Stimulated activated memory B cell treated with anti-CD40 and anti-IgM and Interleukin-4, amounts not matched to agents 10 μg/mL and 1 μg/mL and 100 μg/mL, for 72 hours (primary cell): ENCODE measurements at regions not wholly inside any gene's neighbourhood (a gene's known extent, or its start where the extent isn't known, plus 50 kb on each side); places are given as distances from the start of the nearest gene placed in this dataset.

Experiments used
- ATAC-seq: fragments of 150-1000 bp; cut with Tn5 transposase; 2 replicates; pipeline ENCODE4 v1.10.0; 2021
- H3K27ac Mint-ChIP-seq: one replicate; pipeline ENCODE4 v1.8.0; 2022; ENCODE audit warnings: mild to moderate bottlenecking, mixed read lengths
- H3K27me3 Mint-ChIP-seq: one replicate; pipeline ENCODE4 v1.8.0; 2022; ENCODE audit warnings: mixed read lengths
- H3K36me3 Mint-ChIP-seq: one replicate; pipeline ENCODE4 v1.8.0; 2022; ENCODE audit warnings: mixed read lengths
- H3K4me1 Mint-ChIP-seq: one replicate; pipeline ENCODE4 v1.8.0; 2022; ENCODE audit warnings: mixed read lengths
- H3K4me3 Mint-ChIP-seq: one replicate; pipeline ENCODE4 v1.8.0; 2022; ENCODE audit warnings: mild to moderate bottlenecking, moderate library complexity, mixed read lengths
- H3K9me3 Mint-ChIP-seq: one replicate; pipeline ENCODE4 v1.8.0; 2022; ENCODE audit warnings: mixed read lengths

DNA sequence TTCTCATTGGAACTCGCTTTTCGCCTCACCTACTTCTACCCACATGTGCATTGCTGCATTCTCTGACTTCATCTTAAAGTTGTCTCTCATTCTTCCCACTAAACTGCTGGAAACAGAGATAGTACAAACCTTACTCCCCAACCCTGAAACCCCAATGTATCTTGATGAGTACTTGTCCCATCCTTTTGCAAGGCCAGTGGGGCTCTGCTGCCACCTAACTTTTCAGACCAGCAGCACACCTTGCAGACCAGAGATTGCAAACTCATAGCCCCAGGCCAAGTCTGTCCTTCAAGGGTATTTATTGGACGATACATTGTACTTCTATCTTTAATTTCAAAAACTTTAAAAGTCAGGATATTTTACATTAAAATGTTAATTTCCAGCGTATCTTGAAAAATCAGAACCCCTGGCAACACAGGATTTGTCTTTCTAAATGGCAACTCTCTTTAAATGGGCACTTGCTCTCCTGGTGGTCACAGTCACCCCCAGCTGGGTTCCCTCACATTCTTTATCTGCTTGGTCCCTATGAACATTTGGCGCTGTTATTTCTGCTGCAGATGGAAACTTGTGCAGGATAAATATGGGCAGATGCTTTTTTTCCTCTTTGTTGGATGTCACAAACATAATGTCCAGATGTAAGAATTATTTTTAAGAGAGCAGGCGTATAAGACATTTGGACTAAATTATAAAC lies 83.9 kb downstream of the SOD2 start:
- H3K27ac Mint-ChIP-seq, result no peak overlapping the region

GRCh38 chr6:159606786-159607185 lies 86.3 kb downstream of the SOD2 start:
- Mint-ChIP-seq H3K36me3 (peaks cover 6% of the 10 kb centered on the region), H3K9me3 (peaks cover 4% of the 10 kb centered on the region), H3K27me3 (peaks cover 20% of the 10 kb centered on the region), H3K27ac (no peak overlapping the region), H3K4me3 (no peak overlapping the region), H3K4me1 (no peaks in the 10 kb centered on the region)
- ATAC-seq, result no peak

More for the DNA sequence above, 83.9 kb downstream of the SOD2 start:
- Mint-ChIP-seq H3K4me1 (no peaks in the 10 kb centered on the region), H3K4me3 (no peak overlapping the region), H3K9me3 (peaks cover 4% of the 10 kb centered on the region), H3K36me3 (peaks cover 6% of the 10 kb centered on the region), H3K27me3 (peaks cover 8% of the 10 kb centered on the region)
- ATAC-seq, result peak; percentile 54

DNA sequence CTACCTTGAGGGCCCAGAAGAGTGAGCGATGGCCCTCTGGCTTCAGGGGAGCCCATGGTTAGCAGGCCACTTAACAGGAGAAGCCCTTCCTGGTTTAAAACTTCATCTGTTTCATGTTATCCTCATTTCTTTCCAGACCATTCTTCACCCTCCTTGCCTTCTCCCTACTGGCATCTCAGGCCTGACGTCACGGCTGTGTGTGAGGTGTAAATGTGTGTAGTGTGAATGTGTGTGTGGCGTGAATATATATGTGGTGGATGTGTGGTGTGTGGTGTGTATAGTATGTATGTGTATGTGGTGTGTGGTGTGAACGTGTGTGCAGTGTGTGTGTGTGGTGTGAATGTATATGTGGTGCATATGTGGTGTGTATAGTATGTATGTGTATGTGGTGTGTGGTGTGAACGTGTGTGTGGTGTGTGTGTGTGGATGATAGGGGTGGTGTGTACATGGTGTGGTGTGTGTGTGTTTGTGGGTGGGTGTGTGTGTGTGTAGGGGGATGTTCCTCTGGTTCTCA lies 88.5 kb downstream of the SOD2 start:
- ATAC-seq, result no peak
- Mint-ChIP-seq H3K4me3 (no peak overlapping the region), H3K4me1 (no peaks in the 10 kb centered on the region), H3K27me3 (peaks cover 18% of the 10 kb centered on the region), H3K9me3 (peaks cover 4% of the 10 kb centered on the region), H3K36me3 (peaks cover 6% of the 10 kb centered on the region), H3K27ac (no peak overlapping the region)

GRCh38 chr6:159602431-159603041 lies 90.5 kb downstream of the SOD2 start:
- Mint-ChIP-seq H3K4me3 (no peak overlapping the region), H3K4me1 (no peaks in the 10 kb centered on the region), H3K9me3 (peaks cover 4% of the 10 kb centered on the region), H3K36me3 (peaks cover 6% of the 10 kb centered on the region), H3K27me3 (peaks cover 18% of the 10 kb centered on the region), H3K27ac (no peak overlapping the region)
- no peak for ATAC-seq

- Mint-ChIP-seq H3K9me3 (peaks cover 4% of the 10 kb centered on the region), H3K27me3 (peaks cover 18% of the 10 kb centered on the region), H3K4me1 (no peaks in the 10 kb centered on the region), H3K4me3 (no peak overlapping the region), H3K36me3 (peaks cover 6% of the 10 kb centered on the region), H3K27ac (no peak overlapping the region)
- ATAC-seq, result no peak
Observed at GRCh38 chr6:159601211-159601610, 91.8 kb downstream of the SOD2 start.

- Mint-ChIP-seq H3K4me3 (no peak overlapping the region), H3K36me3 (no peaks in the 10 kb centered on the region), H3K9me3 (no peaks in the 10 kb centered on the region), H3K27me3 (no peaks in the 10 kb centered on the region), H3K4me1 (no peaks in the 10 kb centered on the region), H3K27ac (no peak overlapping the region)
- ATAC-seq, result no peak
Observed at GRCh38 chr6:159595173-159595572, 97.9 kb downstream of the SOD2 start.

GRCh38 chr6:159594750-159595117 lies 98.3 kb downstream of the SOD2 start:
- ATAC-seq, result no peak
- H3K4me1 Mint-ChIP-seq, result no peaks in the 10 kb centered on the region
- no peaks in the 10 kb centered on the region for H3K27me3 Mint-ChIP-seq
- H3K9me3 Mint-ChIP-seq, result no peaks in the 10 kb centered on the region
- no peak overlapping the region for H3K27ac Mint-ChIP-seq
- H3K36me3 Mint-ChIP-seq, result no peaks in the 10 kb centered on the region
- H3K4me3 Mint-ChIP-seq, result no peak overlapping the region

DNA sequence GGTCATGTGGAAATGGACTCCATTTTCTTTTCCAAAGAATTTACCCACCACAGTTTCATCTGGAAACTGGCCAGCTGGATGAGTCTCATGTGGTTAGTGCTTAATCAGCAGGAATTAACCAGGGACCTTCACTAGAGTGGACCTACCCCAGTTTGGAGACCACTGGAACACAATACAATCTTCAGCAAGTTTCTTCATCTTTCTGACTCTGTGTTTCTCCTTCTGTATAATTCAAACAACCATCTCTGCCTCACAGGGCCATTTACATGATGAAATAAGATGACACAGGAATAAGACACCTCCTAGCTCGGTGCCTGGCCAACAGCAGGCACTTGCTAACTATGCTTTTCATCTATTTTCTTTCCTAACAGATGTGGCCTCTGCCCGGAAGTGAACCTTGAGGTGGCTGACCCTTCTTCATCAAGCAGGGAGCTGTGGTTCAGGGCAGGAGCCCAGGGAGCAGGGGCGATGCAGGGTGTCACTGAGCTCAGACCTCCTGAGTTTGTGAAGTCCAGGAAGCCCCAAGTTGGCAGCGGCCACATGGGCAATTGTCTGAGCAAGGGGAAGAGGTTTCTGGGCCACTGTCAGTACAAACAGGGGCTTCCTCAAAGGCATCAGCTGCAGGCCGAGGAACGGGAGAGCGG lies 98.8 kb downstream of the SOD2 start:
- H3K9me3 Mint-ChIP-seq, result no peaks in the 10 kb centered on the region
- H3K27me3 Mint-ChIP-seq, result no peaks in the 10 kb centered on the region
- H3K36me3 Mint-ChIP-seq, result no peaks in the 10 kb centered on the region
- H3K27ac Mint-ChIP-seq, result no peak overlapping the region
- H3K4me1 Mint-ChIP-seq, result no peaks in the 10 kb centered on the region
- no peak for ATAC-seq
- H3K4me3 Mint-ChIP-seq, result no peak overlapping the region

- Mint-ChIP-seq H3K9me3 (peaks cover 5% of the 10 kb centered on the region), H3K36me3 (no peaks in the 10 kb centered on the region), H3K4me1 (no peaks in the 10 kb centered on the region), H3K27me3 (no peaks in the 10 kb centered on the region), H3K4me3 (no peak overlapping the region), H3K27ac (no peak overlapping the region)
- ATAC-seq, result no peak
Observed at GRCh38 chr6:159590835-159591234, 102.2 kb downstream of the SOD2 start.

DNA sequence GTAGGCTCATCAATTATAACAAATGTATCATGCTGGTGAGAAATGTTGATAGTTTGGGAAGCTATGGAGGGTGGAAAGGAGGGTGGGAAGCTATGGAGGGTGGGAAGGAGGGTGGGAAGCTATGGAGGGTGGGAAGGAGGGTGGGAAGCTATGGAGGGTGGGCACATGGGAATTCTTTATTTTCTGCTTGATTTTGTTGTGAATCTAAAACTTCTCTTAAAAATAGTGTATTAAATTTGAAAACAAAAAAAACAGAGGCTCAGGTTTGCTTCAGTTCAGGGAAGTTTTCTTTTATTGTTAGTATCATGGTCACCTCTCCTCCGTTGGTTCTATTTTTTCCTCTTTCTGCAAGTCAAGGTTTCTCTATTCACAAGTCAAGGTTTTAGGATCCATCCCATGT lies 106.4 kb downstream of the SOD2 start:
- H3K27me3 Mint-ChIP-seq, result no peaks in the 10 kb centered on the region
- no peak overlapping the region for H3K4me3 Mint-ChIP-seq
- H3K27ac Mint-ChIP-seq, result no peak overlapping the region
- no peaks in the 10 kb centered on the region for H3K4me1 Mint-ChIP-seq
- H3K36me3 Mint-ChIP-seq, result no peaks in the 10 kb centered on the region
- peaks cover 5% of the 10 kb centered on the region for H3K9me3 Mint-ChIP-seq
- ATAC-seq, result no peak

DNA sequence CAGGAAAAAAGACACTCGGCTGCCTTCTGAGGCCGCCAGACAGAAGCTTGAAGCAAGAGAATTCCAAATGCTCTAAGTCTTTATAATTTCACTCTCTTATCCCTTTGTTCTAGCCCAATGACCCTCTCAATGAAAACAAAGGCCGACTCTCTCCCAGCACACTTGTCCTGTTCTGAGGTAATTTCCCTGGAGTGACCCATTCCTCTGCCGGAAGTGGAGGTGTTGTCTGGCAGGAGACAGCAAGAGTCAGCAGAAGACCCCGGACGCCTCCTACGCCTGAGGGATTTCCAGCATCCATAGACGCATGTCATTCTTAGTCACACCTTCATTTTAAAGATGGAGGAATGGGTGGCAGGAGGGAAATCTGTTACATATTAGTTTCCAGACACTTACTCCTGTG lies 110.3 kb downstream of the SOD2 start:
- ATAC-seq, result no peak
- peaks cover 13% of the 10 kb centered on the region for H3K9me3 Mint-ChIP-seq
- H3K4me3 Mint-ChIP-seq, result no peak overlapping the region
- no peaks in the 10 kb centered on the region for H3K4me1 Mint-ChIP-seq
- H3K36me3 Mint-ChIP-seq, result no peaks in the 10 kb centered on the region
- H3K27me3 Mint-ChIP-seq, result peaks cover 9% of the 10 kb centered on the region
- no peak overlapping the region for H3K27ac Mint-ChIP-seq

DNA sequence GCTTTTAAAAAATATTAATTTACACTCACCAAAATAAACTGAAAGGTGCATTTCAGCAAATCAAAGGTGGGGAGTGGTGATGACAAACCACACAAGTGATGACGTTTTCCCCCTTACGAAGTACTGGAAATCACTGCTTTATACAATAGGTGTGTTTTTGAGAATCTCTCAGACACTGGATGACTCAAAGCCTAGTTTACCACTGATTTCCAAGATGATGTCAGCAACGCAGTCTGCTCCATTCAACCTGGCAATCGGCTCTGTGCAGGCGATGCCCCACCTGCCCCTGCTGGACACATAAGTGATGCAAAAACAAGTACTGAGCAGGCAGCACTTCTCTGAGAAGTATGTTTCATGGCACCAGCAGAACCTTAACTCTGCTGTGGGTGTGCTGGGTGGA lies 114.4 kb downstream of the SOD2 start:
- no peak for ATAC-seq
- no peak overlapping the region for H3K27ac Mint-ChIP-seq
- no peaks in the 10 kb centered on the region for H3K4me1 Mint-ChIP-seq
- H3K36me3 Mint-ChIP-seq, result no peaks in the 10 kb centered on the region
- H3K27me3 Mint-ChIP-seq, result peaks cover 20% of the 10 kb centered on the region
- peaks cover 8% of the 10 kb centered on the region for H3K9me3 Mint-ChIP-seq
- H3K4me3 Mint-ChIP-seq, result no peak overlapping the region

GRCh38 chr6:159577564-159577963 lies 115.5 kb downstream of the SOD2 start:
- Mint-ChIP-seq H3K36me3 (no peaks in the 10 kb centered on the region), H3K4me1 (no peaks in the 10 kb centered on the region), H3K27me3 (peaks cover 20% of the 10 kb centered on the region), H3K4me3 (no peak overlapping the region), H3K9me3 (peaks cover 8% of the 10 kb centered on the region), H3K27ac (no peak overlapping the region)
- ATAC-seq, result no peak

DNA sequence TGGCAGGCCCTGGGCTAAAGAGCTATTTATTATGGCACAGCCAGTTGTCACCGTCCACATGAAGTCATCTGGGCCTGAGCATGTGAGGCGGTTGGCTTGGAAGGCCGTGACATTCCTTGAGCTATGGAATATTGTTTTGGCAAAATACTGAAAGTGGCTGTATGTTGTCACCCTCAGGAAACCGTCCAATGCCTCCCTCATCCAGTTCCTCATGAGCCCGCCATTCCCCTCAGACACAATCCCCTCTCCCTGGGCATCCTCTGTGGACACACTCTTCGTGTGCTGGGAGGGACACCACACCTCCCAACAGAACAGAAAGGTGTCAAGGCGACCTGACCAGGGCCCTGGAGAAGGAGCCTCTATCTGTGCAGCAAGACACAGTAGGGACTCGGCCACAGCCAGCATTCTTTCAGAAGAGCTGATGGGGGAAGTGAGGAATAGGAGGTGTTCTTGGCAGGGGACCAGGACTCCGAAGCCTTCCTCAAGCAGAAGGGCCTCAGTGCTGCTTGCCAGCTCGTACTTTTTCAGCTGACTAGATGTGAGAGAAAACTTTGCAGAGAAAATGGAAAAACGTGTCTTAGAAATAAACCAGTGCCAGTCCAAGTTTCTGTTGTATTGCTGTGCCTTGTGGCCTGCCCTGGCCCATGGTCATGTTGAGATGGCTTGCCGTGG lies 120.5 kb downstream of the SOD2 start:
- peaks cover 11% of the 10 kb centered on the region for H3K27me3 Mint-ChIP-seq
- no peaks in the 10 kb centered on the region for H3K36me3 Mint-ChIP-seq
- H3K4me3 Mint-ChIP-seq, result no peak overlapping the region
- H3K27ac Mint-ChIP-seq, result no peak overlapping the region
- H3K9me3 Mint-ChIP-seq, result peaks cover 12% of the 10 kb centered on the region
- H3K4me1 Mint-ChIP-seq, result no peaks in the 10 kb centered on the region
- no peak for ATAC-seq

GRCh38 chr6:159565181-159565710 lies 127.8 kb downstream of the SOD2 start:
- no peaks in the 10 kb centered on the region for H3K27me3 Mint-ChIP-seq
- ATAC-seq, result no peak
- H3K27ac Mint-ChIP-seq, result no peak overlapping the region
- H3K36me3 Mint-ChIP-seq, result no peaks in the 10 kb centered on the region
- H3K4me3 Mint-ChIP-seq, result no peak overlapping the region
- H3K9me3 Mint-ChIP-seq, result peaks cover 8% of the 10 kb centered on the region
- no peaks in the 10 kb centered on the region for H3K4me1 Mint-ChIP-seq
